AG08395 (cell line): ENCODE measurements at regions not wholly inside any gene's neighbourhood (a gene's known extent, or its start where the extent isn't known, plus 50 kb on each side); places are given as distances from the start of the nearest gene placed in this dataset.
"Not testable (repeated sequence)": the region's sequence is repeated elsewhere in the genome, so short reads cannot be mapped to it uniquely, and the experiment has no call there.

Experiments used
- DNase-seq: peaks from one replicate; pipeline ENCODE4 v3.0.0; 2012; ENCODE audit warnings: mixed read lengths, low spot score

DNA sequence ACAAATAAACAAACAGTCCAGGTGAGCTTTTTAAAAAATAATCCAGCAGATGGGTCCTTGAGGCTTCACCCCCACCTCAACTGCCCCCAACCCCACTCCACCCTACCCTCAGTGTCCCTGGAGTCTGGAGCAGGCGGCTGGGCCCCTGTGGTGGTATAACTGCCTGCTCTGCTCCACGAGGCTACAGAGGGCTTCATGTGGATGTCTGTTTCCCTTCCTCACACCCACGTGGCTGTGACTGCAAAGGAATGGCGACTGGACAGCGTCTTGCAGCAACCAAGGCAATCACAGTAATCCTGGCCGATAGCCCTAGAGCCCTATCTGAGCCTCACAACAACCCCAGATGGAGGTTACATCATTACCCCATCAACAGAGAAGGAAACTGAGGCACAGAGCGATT, 76.5 kb downstream of the SLC2A10 start:
- DNase-seq: no peak

DNA sequence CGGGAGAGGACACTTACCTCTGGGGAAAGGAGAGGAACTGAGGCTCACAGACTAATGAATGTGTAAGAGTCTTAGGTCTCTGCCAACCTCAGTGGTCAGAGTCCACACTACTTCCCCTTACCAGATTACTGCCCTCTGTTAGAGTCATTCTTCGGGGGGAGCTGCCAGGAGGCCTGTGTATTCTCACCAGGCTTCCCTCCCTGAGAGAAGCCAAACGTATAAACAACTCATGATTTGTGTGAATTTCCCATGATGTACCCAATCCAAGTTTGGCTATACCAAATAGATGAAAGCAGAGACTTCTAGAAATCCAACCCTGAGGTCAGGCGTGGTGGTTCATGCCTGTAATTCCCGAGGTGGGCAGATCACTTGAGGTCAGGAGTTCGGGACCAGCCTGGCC, 77.1 kb downstream of the SLC2A10 start:
- no peak for DNase-seq

DNA sequence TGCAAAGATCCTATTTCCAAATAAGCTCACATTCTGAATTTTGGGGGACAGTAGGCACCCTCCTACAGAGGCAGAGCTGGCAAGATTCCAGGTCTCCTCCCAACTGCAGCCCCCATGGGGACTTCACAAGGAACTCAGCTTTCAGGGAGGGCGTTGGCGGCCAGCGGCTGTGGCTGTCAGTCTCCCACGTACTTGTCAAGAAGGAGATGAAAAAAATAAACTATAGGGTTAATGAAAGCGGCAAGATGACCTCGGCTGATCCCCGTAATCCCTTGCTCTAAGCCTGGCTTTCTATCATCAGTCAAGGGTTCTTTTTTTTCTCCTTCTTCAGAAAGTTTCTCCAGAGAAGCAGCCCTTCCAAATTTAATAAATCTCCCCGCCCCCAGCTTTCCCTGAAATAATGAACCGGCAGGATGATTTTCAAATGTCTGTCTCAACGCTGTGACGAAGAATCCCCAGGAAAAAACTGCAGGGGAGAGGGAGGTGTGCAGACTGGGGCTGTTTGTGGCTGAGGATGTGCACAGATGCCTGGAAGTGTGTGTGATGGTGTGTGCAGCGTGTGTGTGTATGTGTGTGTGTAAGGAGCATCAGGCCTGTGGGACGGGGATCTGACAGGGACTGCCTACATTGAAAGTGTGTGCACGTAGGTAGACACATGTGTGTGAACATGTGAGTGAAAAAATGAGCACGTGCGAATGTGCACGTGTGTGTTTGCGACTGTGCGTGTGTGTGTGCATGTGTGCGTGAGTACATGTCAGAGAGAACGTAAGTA, 78.7 kb downstream of the SLC2A10 start:
- no peak for DNase-seq

DNA sequence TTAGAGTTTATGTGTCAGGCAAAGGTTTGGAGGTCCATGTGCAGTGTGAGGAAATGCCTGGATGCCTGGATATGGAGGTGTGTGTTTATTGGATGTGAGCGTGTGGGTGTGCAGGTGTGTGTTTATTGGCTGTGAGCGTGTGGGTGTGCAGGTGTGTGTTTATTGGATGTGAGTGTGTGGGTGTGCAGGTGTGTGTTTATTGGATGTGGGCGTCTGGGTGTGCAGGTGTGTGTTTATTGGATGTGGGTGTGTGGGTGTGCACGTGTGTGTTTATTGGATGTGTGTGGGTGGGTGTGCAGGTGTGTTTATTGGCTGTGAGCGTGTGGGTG, 79.3 kb downstream of the SLC2A10 start:
- not testable (repeated sequence) for DNase-seq

DNA sequence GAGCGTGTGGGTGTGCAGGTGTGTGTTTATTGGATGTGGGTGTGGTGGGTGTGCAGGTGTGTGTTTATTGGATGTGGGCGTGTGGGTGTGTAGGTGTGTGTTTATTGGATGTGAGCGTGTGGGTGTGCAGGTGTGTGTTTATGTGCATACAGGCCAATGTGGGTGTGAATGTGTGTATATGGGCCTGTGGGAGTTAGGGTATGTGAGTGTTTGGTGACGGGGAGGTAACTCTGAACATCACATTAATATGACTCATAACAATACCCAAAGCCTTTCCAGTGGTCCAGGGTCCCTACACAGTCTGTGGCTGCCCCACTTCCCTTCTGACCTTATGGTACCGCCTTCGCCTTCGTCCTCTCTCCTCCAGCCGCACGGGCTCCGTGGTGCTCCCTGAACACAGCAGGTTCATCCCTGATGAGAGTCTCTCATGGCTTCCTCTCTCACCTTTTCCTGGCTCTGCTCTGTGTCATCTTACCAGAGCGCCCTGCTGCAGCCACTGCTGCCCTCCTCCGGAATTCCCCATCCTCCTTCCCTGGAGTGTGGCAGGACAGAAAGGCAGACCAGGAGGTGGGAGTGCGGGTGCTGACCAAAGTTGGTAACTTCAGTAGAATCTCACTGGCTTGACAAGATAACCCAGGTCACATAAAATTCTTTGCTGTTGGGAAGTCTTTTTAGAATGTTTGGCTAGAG, 80.0 kb downstream of the SLC2A10 start:
- DNase-seq: no peak

DNA sequence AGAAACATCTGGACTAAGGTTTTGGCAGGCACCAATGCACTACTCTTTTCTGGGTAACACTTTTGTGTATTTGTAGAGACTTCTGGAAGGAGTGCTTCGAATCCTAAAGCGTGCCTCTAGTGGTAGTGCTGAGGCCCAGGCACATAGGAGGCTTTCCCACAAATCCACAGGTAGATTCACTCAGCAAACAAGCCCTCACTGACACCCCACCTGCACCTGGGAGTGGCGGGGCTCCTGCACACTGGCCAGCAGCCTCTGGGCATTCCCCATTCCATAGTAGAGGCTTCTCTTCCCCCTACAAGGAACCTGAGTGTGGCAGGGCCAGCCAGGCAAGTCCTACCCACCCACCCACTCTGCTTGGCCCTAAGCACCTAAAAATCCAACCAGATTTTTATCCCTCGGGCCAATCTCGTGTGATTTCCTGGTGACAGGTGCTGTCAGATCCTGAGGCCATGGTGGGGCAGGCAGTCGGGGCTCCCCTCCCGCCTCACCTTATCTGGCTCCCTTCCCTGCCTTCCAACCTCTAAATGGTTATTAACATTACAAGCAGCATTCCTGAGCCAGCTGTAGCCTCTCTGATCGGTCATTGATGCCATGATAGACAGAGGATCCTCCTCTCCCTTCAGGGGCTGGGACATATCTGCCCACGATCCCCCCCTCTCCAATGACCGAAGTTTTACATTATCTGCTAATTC, 82.4 kb downstream of the SLC2A10 start:
- no peak for DNase-seq

DNA sequence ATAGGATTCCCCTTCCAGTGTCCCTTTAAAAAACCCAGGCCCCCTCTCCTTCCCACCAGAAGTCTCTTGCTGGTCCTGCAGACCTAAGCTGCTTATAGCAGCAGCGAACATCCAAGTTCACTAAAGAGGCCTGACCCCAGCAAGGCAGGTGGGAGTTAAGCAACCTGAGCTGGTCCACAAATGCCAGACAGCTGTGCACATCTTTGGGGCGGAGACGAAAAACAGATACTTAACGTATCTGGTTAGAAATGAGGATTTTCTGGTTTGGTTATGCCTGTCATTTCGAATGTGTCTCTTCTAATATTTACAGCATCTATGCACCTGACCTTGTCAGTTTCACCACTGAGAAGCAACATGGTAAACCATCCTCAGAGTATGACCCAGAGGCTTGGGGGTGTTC, 87.8 kb downstream of the SLC2A10 start:
- DNase-seq: no peak

DNA sequence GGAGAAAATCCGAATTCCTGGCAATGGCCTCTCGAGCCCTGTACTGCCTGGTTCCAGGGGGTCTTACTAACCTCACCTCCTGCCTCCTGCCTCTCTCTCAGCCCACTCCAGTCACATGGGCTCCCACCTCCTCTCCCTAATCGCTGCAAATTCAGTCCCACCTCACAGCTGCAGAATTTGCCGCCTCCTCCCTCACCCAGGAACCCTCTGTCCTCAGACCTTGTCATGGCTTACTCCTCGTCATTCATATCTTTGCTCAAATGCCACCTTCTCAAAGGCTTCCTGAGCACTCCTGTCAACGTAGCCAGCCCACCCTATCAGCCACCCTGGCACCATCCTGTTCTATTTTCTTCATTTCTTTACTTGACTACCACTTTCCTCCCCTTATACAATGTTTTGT, 89.0 kb downstream of the SLC2A10 start:
- no peak for DNase-seq

DNA sequence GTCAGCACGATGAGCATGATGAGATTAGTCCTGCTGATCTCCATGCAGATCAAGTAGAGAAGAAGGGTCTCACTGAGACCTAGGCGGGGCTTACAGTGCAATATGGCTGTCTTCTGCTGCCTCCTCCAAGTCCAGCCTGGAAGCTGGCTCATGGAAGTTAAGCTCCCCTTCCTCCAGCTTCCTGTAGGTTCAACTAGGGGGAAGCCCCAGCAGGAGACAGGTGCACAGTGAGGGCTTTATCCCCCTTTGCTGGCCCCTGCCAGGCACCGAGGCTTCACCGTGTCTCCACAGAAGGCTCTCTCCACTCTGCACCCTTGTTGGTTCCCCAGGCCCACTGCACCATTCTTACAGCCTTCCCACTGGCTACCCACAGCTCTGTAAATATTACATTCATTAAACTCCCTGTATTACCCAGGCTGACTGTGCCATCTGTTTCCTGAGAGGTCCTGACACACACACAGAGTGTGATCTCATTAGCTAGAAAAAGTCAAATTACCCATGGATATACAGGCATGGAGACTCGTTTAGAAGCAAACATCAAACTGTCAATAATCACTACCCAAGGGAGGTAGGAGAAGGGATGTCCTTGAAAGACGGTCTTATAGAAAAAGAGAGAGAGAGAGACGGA, 90.4 kb downstream of the SLC2A10 start:
- DNase-seq: no peak

DNA sequence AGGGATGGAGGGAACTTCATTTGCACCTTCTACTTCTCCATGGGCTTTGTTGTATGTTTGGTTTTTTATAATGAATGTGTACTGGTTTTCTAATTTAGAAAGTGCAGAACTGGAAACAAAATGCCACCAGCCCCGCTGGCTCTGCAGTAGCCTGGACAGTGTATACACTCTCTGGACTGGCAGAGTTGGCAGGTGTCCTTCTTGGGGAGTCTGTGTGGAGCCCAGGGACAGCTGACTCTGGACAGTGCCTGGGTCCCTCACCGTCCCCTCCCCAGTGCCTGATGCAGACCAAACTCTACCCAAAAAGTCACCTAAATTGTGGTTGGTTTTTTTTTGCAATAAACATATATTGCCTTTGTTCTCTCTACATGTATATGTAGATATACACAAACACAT, 91.0 kb downstream of the SLC2A10 start:
- no peak for DNase-seq

DNA sequence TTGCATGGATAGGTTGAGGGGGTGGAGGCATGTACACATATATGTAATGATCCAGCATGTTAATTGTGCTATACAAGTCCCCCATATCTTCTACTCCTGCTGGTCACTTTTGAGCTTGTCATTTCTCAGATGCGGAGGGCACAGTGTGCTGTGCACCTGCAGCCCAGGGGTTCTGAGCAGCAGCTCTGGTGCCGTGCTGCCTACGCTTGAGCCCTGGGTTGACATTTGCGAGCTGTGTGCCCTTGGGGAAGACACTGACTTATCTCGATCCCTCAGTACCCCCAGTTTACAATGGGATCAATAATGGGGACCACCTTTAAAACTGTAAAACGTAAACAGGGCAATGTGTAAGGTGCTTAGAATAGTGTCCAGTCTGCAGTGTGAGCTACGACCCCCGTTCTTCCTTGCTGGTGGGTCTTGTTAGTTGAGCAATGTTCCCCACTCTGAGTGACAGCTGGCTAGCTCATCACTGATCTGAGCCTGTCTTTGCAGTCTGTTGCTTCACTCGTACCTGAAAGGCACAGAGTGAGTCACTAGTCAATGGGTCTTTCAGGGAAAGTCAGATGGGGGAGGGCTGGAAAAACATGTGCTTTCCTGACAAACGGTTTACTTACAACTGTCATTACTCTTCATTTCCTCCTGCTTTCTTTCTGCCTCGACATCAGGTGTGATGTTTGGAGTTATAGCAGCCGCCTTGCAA, 91.7 kb downstream of the SLC2A10 start:
- no peak for DNase-seq

DNA sequence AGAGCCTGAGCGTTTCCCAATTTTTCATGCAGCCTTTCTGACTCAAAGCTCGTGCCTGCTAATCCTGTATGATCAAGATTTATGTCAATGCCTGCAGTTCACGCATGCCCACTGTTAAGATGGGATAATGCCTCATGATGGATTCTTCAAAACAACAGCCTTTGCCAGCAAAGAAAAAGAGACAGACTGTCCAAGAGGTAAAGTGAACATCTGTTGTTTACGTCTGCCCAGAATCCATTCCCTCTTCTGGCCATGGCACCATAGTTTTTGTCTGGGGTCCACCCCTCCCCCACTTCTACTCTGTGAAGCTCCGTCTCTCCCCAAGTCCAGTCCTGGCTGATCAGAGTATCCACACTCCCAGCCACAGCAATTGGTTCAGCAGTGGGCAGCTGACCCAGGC, 91.9 kb upstream of the EYA2 start:
- DNase-seq: no peak

DNA sequence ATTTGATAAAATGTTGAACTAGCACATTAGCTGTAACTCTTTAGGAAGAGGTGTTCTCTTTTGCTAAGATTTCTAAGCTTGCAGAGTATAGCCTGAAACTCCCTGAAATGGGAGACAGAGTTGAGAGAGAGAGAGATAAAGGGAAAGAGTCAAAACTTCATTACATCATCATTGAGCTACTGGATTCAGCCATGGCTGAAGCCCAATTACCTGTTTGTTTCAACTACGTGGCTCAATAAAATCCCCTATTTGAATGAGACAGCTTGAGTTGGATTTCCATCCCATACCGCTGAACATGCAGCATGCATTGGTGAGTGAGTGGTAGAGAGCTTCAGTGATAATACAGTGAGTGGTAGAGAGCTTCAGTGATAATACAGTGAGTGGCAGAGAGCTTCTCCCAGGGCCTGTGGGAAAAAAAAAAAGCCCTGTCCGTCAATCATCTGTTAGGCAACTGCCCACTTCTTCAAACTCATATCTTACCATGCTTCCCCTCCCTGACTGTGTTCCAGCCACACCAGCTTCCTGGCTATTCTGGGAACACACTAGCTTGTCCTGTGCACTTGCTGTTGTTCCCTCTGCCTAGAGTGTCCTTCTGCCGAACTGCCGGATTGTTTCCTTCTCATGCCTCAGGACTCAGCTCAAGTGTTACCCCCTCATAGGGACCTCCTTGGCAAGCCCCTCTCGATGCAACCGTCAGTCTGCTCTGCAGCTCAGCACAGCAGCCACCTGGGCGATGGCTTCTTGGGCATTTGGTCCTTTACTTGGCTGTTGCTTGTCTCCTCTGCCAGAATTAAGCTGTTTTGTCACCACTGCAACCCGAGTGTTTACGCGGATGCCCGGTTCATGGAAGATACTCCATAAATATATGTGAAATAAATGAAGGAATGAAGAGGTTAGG, 91.3 kb upstream of the EYA2 start:
- DNase-seq: no peak

DNA sequence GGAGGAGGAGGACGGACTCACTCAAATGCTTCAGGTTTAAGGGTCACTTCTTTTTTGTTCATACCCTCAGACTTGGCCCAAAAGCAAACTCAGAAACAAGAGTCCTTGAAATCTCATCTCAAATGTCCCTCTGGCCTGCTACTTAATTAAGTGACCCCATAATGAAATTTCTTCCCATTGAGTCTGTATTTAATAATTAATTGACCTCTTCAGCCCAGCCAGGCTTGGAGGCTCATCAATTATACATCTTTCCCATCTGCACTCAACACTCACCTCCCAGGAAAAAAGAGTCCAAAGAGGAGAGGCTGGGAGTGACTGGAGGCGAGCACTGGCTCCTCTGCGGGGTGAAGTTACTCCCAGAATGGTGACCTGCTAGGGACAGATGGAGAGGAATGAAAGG, 90.5 kb upstream of the EYA2 start:
- no peak for DNase-seq

DNA sequence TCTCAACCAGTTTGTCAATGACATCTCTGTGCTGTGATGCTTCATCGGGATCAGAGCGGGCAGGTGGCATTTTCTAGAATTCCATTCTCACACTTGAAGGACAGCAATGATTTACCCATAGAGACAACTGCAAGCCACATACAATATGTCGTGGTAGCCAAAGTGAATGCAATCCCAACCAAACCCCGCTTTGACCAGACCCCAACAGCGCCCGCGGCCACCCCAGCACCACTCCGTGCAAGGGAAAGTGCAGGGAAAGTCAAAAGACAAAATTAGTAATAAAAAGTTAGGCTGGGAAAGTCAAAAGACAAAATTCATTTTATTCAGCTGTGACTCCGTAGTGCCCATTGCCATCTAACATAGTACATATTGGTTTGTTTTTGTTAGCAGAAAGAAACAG, 88.8 kb upstream of the EYA2 start:
- no peak for DNase-seq

DNA sequence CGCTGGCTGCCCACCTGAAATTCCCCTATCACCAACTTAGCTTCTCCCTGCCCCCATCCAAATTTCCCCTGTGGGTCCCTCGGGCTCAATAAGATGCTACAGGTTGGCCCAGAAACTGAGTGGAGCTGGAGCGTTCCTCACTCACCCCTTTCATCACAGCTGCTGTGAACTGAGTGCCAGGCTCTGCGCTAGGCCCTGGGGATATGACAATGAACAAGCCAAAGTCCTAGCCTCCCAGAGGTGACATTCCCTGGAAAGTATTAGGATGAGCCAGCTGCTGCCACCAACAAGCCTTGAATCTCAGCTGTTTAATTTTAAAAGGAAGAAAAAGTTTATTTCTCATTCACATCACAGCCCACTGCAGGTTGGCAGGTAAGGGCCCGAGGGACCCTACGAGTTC, 86.6 kb upstream of the EYA2 start:
- no peak for DNase-seq

DNA sequence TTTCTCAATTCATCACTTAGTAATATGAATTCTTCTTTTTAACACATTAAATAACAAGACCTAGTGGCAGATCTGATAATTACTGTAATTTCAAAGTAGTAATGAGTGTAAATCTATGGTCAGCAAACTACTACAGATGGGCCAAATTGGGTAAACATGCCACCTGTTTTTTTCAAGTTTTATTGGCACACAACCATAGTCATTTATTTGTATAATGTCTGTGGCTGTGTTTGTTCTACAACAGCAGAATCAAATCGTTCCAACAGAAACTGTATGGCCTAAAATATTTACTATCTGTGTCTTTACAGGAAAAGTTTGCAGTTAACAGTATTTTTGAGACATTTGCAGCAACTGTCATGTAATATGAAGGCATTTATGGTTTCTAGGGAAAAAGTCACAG, 86.1 kb upstream of the EYA2 start:
- no peak for DNase-seq

DNA sequence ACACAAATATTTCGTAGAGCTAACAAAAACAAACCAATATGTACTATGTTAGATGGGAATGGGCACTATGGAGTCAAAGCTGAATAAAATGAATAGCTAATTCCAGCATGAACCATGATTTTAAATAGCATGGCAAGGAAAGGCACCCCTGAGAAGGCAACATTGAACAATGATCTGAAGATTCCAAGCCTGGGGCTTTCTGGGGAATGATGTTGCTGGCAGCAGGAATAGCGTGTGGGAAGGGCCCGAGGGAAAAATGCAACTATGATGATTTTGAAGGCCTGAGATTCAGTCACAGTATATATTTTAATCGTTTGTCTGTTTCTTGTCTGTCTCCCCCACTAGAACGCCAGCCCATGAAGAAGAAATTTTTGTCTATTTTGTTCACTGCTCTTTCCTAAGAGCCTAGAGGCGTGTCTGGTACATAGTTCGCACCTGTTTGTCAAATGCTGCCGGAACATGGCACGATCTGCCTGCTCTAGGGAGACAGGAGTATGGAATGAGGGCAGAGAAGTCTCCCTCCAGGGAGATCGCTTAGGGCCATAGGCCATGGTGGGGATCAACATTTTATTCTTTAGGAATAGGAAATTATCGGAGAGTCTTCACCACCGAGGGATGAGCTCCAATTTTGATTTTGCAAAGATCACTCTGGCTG, 84.8 kb upstream of the EYA2 start:
- DNase-seq: no peak

DNA sequence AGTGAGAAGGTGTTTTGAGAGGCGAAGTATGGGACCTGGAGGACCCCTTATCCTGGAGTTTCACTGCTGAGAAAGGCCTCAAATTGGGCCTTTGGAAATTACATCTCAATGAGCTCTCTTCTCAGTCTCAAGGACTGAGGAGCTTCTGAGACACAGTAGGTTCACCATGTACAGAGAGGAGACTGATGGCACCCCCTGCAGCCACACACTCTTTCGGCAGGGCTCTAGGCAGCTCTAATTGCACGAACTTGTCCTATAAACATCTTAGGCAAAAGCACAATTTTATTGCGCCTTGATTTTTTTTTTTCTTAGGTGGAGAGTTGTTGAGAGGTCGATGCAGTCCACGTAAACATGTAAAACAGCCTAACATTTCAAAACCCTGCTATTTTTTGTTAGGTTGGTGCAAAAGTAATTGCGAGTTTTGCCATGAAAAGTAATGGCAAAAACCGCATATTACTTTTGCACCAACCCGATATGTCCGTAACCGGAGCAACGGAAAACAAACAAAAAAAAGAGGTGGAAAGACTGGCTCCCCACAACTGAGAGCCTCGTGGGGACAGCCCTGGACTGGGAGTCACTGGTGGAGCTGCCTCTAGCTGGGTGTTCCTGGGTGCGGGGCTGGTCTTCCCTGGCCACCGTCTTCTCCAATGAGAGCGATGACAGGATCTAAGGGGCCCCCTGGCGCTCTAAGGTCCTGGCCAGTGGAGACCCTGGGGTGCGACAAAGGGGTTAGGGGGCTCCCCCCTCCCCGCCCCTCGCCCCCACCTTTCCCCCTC, 84.0 kb upstream of the EYA2 start:
- DNase-seq: no peak
